Ascending aorta (tissue), 2 donors: ENCODE measurements at regions not wholly inside any gene's neighbourhood (a gene's known extent, or its start where the extent isn't known, plus 50 kb on each side); places are given as distances from the start of the nearest gene placed in this dataset.
"Not testable (repeated sequence)": the region's sequence is repeated elsewhere in the genome, so short reads cannot be mapped to it uniquely, and the experiment has no call there.

Source experiments
- DNase-seq, 2 donors: peaks; one replicate each; pipeline ENCODE4 v3.0.0-alpha.2; 2019; ENCODE audit warnings: low spot score in 2 of 2
- H3K27ac ChIP-seq, 2 donors: fragments of 200-600 bp; sonication (generic); one replicate each; pipeline ENCODE4 v1.5.1; 2016 to 2017; ENCODE audit warnings: mild to moderate bottlenecking in 1 of 2
- H3K27me3 ChIP-seq: fragments of 200-600 bp; sonication (generic); one replicate; pipeline ENCODE4 v1.5.1; 2017
- H3K36me3 ChIP-seq, 2 donors: fragments of 200-600 bp; sonication (generic); one replicate each; pipeline ENCODE4 v1.5.1; 2016
- H3K4me1 ChIP-seq, 2 donors: fragments of 200-600 bp; sonication (generic); one replicate each; pipeline ENCODE4 v1.5.1; 2016 to 2017; ENCODE audit warnings: mild to moderate bottlenecking in 1 of 2
- H3K4me3 ChIP-seq, 2 donors: fragments of 200-600 bp; sonication (generic); one replicate each; pipeline ENCODE4 v1.5.1; 2016 to 2017; ENCODE audit warnings: mild to moderate bottlenecking in 1 of 2
- H3K9me3 ChIP-seq, 2 donors: fragments of 200-600 bp; sonication (generic); one replicate each; pipeline ENCODE4 v1.5.1; 2016
- CTCF ChIP-seq, 3 experiments: fragments of 200-600 bp in 2 of 3; fragments of 450-650 bp in 1 of 3; sonication (generic) in 2 of 3; IDR thresholded peaks; one replicate each; pipeline ENCODE4 v1.5.1; 2016 to 2019; ENCODE audit warnings: antibody characterized with exemption in 3 of 3, mild to moderate bottlenecking in 1 of 3, moderate library complexity in 1 of 3
- intact Hi-C: fragments of 100-400 bp; cut with DNase I; formaldehyde crosslinking; loops from one replicate; pipeline ENCODE4 v1.15.1; 2023

GRCh38 chr3:22377421-22377820 is 626.4 kb upstream of the ZNF385D start:
- intact Hi-C loops: no loop called here
- DNase-seq: no peak
- no peaks in the 10 kb centered on the region for H3K27me3 ChIP-seq
- no peaks in the 10 kb centered on the region for H3K36me3 ChIP-seq
- no peaks in the 10 kb centered on the region for H3K4me1 ChIP-seq
- H3K27ac ChIP-seq: no peak overlapping the region
- H3K9me3 ChIP-seq: no peaks in the 10 kb centered on the region
- TF ChIP-seq CTCF (IDR thresholded peaks at IDR 0.05): no peak
- H3K4me3 ChIP-seq: no peak overlapping the region

- Histone ChIP-seq H3K4me3 (no peak overlapping the region), H3K27ac (no peak overlapping the region), H3K36me3 (no peaks in the 10 kb centered on the region), H3K9me3 (no peaks in the 10 kb centered on the region), H3K27me3 (no peaks in the 10 kb centered on the region), H3K4me1 (no peaks in the 10 kb centered on the region)
- DNase-seq: no peak
- TF ChIP-seq CTCF (IDR thresholded peaks at IDR 0.05): no peak
- intact Hi-C loops: no loop called here
These were observed 627.9 kb upstream of the ZNF385D start for GRCh38 chr3:22378869-22379268.

GRCh38 chr3:22380253-22380652 is 629.2 kb upstream of the ZNF385D start:
- no peaks in the 10 kb centered on the region for H3K4me1 ChIP-seq
- H3K27ac ChIP-seq: no peak overlapping the region
- no peak overlapping the region for H3K4me3 ChIP-seq
- no peak for DNase-seq
- H3K36me3 ChIP-seq: no peaks in the 10 kb centered on the region
- TF ChIP-seq CTCF (IDR thresholded peaks at IDR 0.05): no peak
- no peaks in the 10 kb centered on the region for H3K9me3 ChIP-seq
- intact Hi-C loops: no loop called here
- no peaks in the 10 kb centered on the region for H3K27me3 ChIP-seq

- H3K36me3 ChIP-seq, H3K4me1 ChIP-seq, H3K9me3 ChIP-seq, H3K4me3 ChIP-seq, H3K27ac ChIP-seq, DNase-seq, H3K27me3 ChIP-seq, intact Hi-C loops: not testable (repeated sequence)
These were observed 630.6 kb upstream of the ZNF385D start for GRCh38 chr3:22381564-22381963.

GRCh38 chr3:22383285-22383684 is 632.3 kb upstream of the ZNF385D start:
- no peak for DNase-seq
- no peak for TF ChIP-seq CTCF (IDR thresholded peaks at IDR 0.05)
- H3K4me1 ChIP-seq: no peaks in the 10 kb centered on the region
- H3K27me3 ChIP-seq: no peaks in the 10 kb centered on the region
- H3K9me3 ChIP-seq: no peaks in the 10 kb centered on the region
- no peak overlapping the region for H3K27ac ChIP-seq
- H3K4me3 ChIP-seq: no peak overlapping the region
- no peaks in the 10 kb centered on the region for H3K36me3 ChIP-seq
- intact Hi-C loops: no loop called here

GRCh38 chr3:22386107-22386506 is 635.1 kb upstream of the ZNF385D start:
- Histone ChIP-seq H3K9me3 (no peaks in the 10 kb centered on the region), H3K36me3 (no peaks in the 10 kb centered on the region), H3K27ac (no peak overlapping the region), H3K4me3 (no peak overlapping the region), H3K4me1 (no peaks in the 10 kb centered on the region), H3K27me3 (no peaks in the 10 kb centered on the region)
- TF ChIP-seq CTCF (IDR thresholded peaks at IDR 0.05): no peak
- intact Hi-C loops: no loop called here
- no peak for DNase-seq
